ENCODE measurements at regions not wholly inside any gene's neighbourhood (a gene's known extent, or its start where the extent isn't known, plus 50 kb on each side); places are given as distances from the start of the nearest gene placed in this dataset.
A peak's percentile ranks its signal among the peaks of the same experiment; 100 is the strongest.

- H3K4me3 ChIP-seq (ENCODE audit: low read length), result no peak overlapping the region
- no peak for TF ChIP-seq CTCF (IDR thresholded peaks at IDR 0.05; ENCODE audit: insufficient read depth, low read depth, low read length, missing control alignments)
- peak; percentile 41 for DNase-seq (ENCODE audit: low read depth)
These were observed 298.3 kb downstream of the HS3ST1 start for GRCh38 chr4:11130195-11130970.

- no peak for TF ChIP-seq CTCF (IDR thresholded peaks at IDR 0.05; ENCODE audit: insufficient read depth, low read depth, low read length, missing control alignments)
- no peak overlapping the region for H3K4me3 ChIP-seq (ENCODE audit: low read length)
- DNase-seq (ENCODE audit: low read depth), result no peak
These were observed 308.3 kb downstream of the HS3ST1 start for GRCh38 chr4:11120435-11120834.

GRCh38 chr4:11119474-11119873 is 309.2 kb downstream of the HS3ST1 start:
- no peak for DNase-seq (ENCODE audit: low read depth)
- no peak overlapping the region for H3K4me3 ChIP-seq (ENCODE audit: low read length)
- no peak for TF ChIP-seq CTCF (IDR thresholded peaks at IDR 0.05; ENCODE audit: insufficient read depth, low read depth, low read length, missing control alignments)

DNA sequence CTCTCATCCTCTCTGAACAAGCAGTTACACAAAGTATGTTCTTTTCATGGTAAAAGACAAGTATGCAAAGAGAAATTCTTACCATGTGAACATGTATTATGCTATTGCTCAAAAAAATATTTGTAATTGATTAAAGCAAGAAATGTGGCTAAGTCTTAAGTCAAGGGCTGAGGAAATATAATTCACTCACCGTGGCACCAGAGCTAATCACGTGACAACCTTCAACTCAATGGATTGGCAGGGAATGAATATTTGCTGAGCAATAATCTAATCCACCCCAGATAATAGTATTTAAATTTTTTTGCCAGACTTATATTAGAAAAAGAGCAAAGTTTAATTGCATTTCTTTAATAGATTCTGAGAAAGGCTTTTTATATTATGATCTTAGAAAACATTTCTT is 310.2 kb downstream of the HS3ST1 start:
- DNase-seq (ENCODE audit: low read depth), result no peak
- no peak overlapping the region for H3K4me3 ChIP-seq (ENCODE audit: low read length)
- TF ChIP-seq CTCF (IDR thresholded peaks at IDR 0.05; ENCODE audit: insufficient read depth, low read depth, low read length, missing control alignments), result no peak

- TF ChIP-seq CTCF (IDR thresholded peaks at IDR 0.05; ENCODE audit: insufficient read depth, low read depth, low read length, missing control alignments), result no peak
- no peak for DNase-seq (ENCODE audit: low read depth)
- H3K4me3 ChIP-seq (ENCODE audit: low read length), result no peak overlapping the region
These were observed 311.8 kb downstream of the HS3ST1 start for GRCh38 chr4:11116940-11117339.

- no peak for DNase-seq (ENCODE audit: low read depth)
- H3K4me3 ChIP-seq (ENCODE audit: low read length), result no peak overlapping the region
- TF ChIP-seq CTCF (IDR thresholded peaks at IDR 0.05; ENCODE audit: insufficient read depth, low read depth, low read length, missing control alignments), result no peak
These were observed 316.8 kb downstream of the HS3ST1 start for GRCh38 chr4:11111876-11112275.

GRCh38 chr4:11111370-11111769 is 317.3 kb downstream of the HS3ST1 start:
- H3K4me3 ChIP-seq (ENCODE audit: low read length), result no peak overlapping the region
- no peak for DNase-seq (ENCODE audit: low read depth)
- no peak for TF ChIP-seq CTCF (IDR thresholded peaks at IDR 0.05; ENCODE audit: insufficient read depth, low read depth, low read length, missing control alignments)
